HG02610 (cell line): ENCODE measurements at regions not wholly inside any gene's neighbourhood (a gene's known extent, or its start where the extent isn't known, plus 50 kb on each side); places are given as distances from the start of the nearest gene placed in this dataset.
"Not testable (repeated sequence)": the region's sequence is repeated elsewhere in the genome, so short reads cannot be mapped to it uniquely, and the experiment has no call there.

Experiments used
- ATAC-seq: cut with Tn5 transposase; IDR thresholded peaks from one replicate; pipeline ENCODE4 v1.9.1; 2021; ENCODE audit warnings: mild to moderate bottlenecking, moderate library complexity; ENCODE audit not compliant: unreplicated experiment

DNA sequence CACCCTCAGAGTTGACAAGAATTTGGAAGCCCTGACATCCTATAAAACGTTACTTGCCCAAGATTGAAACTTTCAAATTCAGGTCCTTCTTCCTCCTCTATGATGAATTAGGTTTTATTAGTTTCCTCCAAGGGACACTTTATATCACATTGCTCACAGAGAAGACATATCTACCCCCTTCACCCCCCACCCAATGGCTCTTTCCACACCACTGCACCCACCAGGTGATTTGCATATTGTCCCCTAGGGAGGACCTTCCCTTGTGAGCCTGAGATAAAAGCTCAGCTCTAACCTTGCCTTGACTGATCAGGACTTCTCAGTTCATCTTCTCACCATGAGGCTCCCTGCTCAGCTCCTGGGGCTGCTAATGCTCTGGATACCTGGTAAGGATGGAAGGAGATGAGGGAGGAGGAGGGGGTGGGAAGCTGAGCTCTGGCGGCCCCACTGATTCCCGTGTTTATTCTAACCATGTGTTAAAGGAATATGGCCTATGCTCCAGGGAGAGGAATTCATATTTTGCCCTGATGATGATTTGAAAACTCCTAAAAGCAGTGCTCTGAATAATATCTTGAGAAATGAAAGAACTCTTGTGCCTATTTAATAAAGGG is 1255.8 kb downstream of the RPIA start:
- ATAC-seq = not testable (repeated sequence)

- not testable (repeated sequence) for ATAC-seq
These were observed 1256.6 kb downstream of the RPIA start for GRCh38 chr2:89948102-89948501.

DNA sequence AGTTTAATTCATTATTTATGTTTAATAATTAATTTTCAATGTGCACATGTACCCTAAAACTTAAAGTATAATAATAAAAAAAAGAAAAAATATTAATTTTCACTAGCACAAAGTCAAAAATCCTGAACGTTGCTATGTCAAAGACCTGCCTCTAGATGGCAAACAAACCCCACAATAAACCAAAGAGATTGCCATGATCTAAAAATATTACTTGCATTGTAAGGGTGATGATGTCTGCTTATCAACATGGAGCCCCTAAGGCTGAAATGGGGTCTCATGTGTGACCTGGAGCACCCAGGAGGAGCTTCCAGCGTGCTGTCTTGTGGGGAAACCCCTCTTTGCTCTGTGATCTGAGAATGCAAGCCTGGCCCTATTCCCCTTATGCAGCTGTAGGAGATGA is 1259.3 kb downstream of the RPIA start:
- not testable (repeated sequence) for ATAC-seq

GRCh38 chr2:89957236-89957635 is 1265.8 kb downstream of the RPIA start:
- ATAC-seq = not testable (repeated sequence)

GRCh38 chr2:89959729-89960378 is 1268.4 kb downstream of the RPIA start:
- ATAC-seq = not testable (repeated sequence)

DNA sequence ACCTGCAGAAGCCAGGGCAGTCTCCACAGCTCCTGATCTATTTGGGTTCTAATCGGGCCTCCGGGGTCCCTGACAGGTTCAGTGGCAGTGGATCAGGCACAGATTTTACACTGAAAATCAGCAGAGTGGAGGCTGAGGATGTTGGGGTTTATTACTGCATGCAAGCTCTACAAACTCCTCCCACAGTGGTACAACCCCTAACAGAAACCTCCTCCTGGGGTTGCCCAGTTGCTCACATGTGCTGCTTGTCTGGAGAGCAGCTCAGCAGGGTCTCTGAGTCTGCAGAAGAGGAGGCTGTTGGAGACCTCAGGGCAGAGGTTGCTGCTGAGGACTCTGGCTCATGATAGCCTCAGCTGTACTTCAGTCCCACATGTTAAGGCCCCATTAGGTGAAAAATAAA is 1269.1 kb downstream of the RPIA start:
- ATAC-seq = not testable (repeated sequence)

DNA sequence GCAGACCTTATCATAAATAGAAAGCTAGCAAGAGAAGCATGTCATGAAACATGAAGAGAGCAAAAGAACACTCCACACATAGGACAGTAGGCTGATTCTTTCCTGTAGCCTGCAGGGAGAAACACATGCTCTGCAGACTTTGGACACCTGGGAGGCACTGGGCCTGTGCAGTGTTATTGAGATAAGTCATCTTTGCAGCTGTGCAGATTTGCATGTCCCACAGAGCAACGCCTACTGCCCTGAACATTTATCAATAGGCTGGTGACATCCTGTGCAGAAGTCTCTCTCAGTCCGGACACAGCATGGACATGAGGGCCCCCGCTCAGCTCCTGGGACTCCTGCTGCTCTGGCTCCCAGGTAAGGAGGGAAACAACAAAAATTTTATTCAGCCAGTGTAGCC is 1277.1 kb downstream of the RPIA start:
- ATAC-seq = peak; percentile 66

DNA sequence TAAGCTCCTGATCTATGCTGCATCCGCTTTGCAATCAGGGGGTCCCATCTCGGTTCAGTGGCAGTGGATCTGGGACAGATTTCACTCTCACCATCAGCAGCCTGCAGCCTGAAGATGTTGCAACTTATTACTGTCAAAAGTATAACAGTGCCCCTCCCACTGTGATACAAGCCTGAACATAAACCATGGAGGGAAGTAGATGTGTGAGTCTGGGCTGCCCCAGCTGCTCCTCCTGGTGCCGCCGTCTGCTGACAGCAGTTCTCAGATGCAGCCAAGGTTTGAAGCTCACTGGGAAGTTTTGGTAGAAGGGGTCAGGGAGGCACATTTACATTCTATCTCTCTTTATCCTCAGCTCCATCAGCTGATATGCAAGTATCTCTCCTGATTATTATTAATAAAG is 1277.7 kb downstream of the RPIA start:
- not testable (repeated sequence) for ATAC-seq

DNA sequence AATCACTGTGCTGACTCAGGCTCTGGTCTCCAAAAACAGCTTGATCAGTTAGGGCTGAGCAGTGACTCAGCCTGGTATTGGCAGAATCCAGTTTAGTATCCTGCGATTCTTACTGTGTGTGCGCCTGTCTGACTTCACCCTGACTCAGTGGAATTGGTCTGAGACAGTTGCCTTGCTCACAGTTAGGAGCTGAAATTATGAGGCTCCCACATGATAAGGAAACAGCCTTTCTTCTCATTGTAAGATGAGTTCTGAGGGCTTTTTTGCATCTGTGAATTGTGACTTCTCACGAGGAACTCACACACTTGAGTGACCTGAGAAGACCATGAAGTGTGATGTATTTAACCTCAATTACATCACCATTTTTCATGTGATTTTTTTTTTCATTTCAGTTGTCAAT is 1282.4 kb downstream of the RPIA start:
- not testable (repeated sequence) for ATAC-seq

DNA sequence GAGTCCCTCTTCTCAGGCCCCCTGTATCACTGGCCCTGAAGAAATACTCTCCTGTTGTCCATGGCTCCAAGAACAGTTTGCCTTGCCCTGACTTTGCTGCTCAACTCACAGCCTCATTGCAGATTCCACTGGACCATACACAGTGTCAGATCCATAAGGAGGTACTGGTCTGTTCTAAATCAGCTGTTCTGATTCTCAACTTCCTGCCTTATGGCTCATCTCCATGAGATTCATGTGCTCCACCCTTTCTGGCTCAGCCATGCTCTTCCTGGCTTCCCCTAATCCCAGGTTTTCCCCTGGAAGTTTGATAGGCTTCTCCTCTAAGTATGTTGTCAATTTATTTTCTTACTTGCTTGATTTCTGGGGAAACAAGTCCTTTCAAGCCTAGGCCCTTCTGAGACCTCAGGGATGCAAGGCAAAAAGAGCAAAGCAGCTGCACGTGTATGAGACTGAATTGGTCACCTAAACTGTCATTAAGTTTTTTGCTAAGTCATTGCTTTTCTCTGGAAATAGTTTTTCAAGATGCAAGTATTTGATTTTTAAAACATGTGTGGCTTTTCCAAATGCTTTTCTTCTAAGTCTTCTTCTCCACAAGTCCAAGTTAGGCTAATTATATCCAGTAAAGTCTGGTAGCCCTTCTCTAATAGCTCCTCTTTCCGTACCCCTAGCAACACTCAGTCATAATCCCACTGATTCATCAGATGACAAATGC is 1288.5 kb downstream of the RPIA start:
- not testable (repeated sequence) for ATAC-seq

DNA sequence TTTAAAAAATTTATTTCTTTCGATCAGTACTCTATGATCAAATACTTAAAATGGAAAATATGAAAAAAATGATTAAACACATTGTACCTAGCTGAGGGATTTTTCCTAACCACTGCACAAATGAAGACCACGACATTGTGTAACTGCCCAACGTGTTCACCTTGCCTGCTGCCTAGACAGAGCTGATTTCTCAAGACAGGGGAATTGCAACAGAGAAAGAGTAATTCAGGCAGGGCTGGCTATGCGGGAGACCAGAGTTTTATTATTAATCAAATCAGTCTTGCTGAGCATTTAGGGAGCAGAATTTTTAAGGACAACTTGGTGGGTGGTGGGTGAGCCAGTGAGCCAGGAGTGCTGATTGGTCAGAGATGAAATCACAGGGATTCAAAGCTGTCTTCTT is 1290.8 kb downstream of the RPIA start:
- ATAC-seq = not testable (repeated sequence)

DNA sequence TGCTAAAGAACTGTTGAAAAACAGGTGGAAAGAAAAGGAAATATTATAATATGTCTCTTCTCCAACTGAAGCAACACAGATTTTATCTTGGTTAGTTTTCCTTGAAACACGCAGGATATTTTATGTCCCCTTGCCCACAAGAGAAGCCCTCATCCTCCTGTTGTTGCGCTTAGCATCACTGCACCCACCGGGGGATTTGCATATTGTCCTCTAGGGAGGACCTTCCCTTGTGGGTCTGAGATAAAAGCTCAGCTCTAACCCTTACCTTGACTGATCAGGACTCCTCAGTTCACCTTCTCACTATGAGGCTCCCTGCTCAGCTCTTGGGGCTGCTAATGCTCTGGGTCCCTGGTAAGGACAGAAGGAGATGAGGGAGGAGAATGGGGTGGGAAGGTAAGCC is 1294.2 kb downstream of the RPIA start:
- ATAC-seq = not testable (repeated sequence)

GRCh38 chr2:89986532-89986931 is 1295.1 kb downstream of the RPIA start:
- ATAC-seq = not testable (repeated sequence)

GRCh38 chr2:89996779-89997178 is 1305.3 kb downstream of the RPIA start:
- ATAC-seq = not testable (repeated sequence)

DNA sequence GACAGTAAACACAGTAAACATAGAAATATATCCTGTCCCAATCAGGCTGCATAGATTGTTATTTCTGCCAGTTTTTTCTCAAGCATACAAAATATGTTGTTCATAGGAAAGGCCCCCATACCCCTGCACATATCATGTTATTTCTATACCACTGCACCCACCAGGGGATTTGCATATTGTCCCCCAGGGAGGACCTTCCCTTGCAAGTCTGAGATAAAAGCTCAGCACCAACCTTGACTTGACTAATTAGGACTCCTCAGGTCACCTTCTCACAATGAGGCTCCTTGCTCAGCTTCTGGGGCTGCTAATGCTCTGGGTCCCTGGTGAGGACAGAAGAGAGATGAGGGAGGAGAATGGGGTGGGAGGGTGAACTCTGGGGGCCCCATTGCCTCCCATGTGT is 1313.1 kb downstream of the RPIA start:
- ATAC-seq = not testable (repeated sequence)

DNA sequence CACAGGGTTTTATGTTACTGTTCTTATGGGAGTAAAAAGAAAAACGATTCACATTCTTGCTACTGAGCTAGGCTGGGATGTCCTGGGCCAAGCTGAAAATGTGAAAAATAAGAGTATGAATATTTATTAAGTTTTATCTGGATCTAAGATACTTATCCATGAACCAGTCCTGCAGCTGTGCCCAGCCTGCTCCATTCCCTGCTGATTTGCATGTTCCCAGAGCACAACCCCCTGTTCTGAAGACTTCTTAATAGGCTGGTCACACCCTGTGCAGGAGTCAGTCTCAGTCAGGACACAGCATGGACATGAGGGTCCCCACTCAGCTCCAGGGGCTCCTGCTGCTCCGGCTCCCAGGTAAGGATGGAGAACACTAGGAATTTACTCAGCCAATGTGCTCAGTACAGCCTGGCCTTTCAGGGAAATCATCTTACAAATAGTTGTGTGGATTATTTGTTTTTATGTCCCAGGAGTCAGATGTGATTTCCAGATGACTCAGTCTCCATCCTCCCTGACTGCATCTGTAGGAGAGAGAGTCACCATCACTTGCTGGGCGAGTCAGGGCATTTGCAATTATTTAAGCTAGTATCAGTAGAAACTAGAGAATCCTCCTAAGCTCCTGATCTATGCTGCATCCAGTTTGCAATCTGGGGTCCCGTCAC is 1319.1 kb downstream of the RPIA start:
- not testable (repeated sequence) for ATAC-seq

- ATAC-seq = not testable (repeated sequence)
These were observed 1319.6 kb downstream of the RPIA start for GRCh38 chr2:90011101-90011443.

DNA sequence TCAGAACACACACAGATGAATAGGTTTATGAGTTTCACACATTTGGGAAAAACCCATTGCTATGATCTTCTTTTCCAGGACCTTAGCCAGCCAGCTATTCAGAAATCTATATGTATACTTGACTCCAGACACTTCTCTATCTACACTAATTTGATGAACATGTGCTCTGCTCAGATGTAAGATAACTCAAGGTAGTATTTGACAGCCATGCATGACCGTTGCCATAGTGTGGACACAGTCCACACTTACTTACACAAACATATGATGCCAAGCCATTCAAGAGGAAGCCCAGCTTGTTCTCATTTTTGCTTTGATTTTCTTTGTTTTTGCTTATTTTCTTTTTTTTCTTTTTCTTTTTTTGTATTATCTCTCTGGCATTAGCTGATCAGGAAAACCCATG is 1328.4 kb downstream of the RPIA start:
- not testable (repeated sequence) for ATAC-seq

GRCh38 chr2:90021234-90021633 is 1329.8 kb downstream of the RPIA start:
- peak; percentile 71 for ATAC-seq

- ATAC-seq = peak; percentile 66
These were observed 1335.8 kb downstream of the RPIA start for GRCh38 chr2:90027231-90027643.

GRCh38 chr2:90028381-90029079 is 1337.1 kb downstream of the RPIA start:
- not testable (repeated sequence) for ATAC-seq
